HCT116 (cell line): ENCODE measurements at regions not wholly inside any gene's neighbourhood (a gene's known extent, or its start where the extent isn't known, plus 50 kb on each side); places are given as distances from the start of the nearest gene placed in this dataset.

ENCODE experiments used
- ATAC-seq: fragments of 200-7000 bp; cut with Tn5 transposase; 2 replicates; pipeline ENCODE4 v1.9.1; 2020; ENCODE audit warnings: mild to moderate bottlenecking, moderate library complexity
- BruUV-seq: library from RNA; stranded (reverse); fragments of 400-500 nt; replicated peaks from 2 replicates; lab custom pipeline; 2021; lab: Mats Ljungman, UMichigan
- CTCF ChIA-PET: fragments of 300-600 bp; sonication (Branson Sonifier 250); formaldehyde crosslinking; loops from one replicate; lab custom pipeline; 2021; ENCODE audit warnings: antibody characterized with exemption; lab: Charles Lee
- POLR2A ChIA-PET: fragments of 300-600, 350-600 bp; sonication (Branson Sonifier 250); formaldehyde crosslinking; loops from one replicate; lab custom pipeline; 2021; ENCODE audit warnings: antibody characterized with exemption; lab: Charles Lee
- RAD21 ChIA-PET, 2 experiments: fragments of 300-600 bp; sonication (Branson Sonifier 250); formaldehyde crosslinking; loops; one replicate each; lab custom pipeline; 2023; ENCODE audit warnings: low total read pairs in 2 of 2; ENCODE audit not compliant: uncharacterized antibody in 2 of 2, unreplicated experiment in 2 of 2, low non-redundant PET in 1 of 2; lab: Charles Lee
- DNase-seq: peaks from one replicate; pipeline ENCODE4 v3.0.0-alpha.2; 2010; ENCODE audit warnings: low read depth, low spot score
- H2AFZ ChIP-seq: fragments of 200-600 bp; shearing (Covaris generic), sonication (generic); 2 replicates; pipeline ENCODE4 v1.6.1; 2017; ENCODE audit warnings: low read depth, mixed run types, mixed read lengths, antibody characterized with exemption, low read length; ENCODE audit not compliant: poor library complexity, severe bottlenecking
- H3K27ac ChIP-seq: 2 replicates; pipeline ENCODE4 v1.5.1; 2012; ENCODE audit warnings: low read depth, low read length
- H3K27me3 ChIP-seq: fragments of 200-600 bp; sonication (generic); 2 replicates; pipeline ENCODE4 v1.6.1; 2016; ENCODE audit warnings: mixed run types, low read length, mixed read lengths; ENCODE audit not compliant: insufficient read depth
- H3K36me3 ChIP-seq, 2 experiments: fragments of 200-500 bp in 1 of 2; fragments of 200-600 bp in 1 of 2; sonication (Bioruptor generic) in 1 of 2; sonication (generic) in 1 of 2; 2 replicates each; pipeline versions ENCODE4 v1.5.1 to v1.6.1; 2014 to 2016; ENCODE audit warnings: low read length in 2 of 2, inconsistent platforms in 1 of 2, mixed read lengths in 1 of 2, mixed run types in 1 of 2; ENCODE audit not compliant: insufficient read depth in 2 of 2, control insufficient read depth in 1 of 2
- H3K4me1 ChIP-seq, 2 experiments: fragments of 200-600 bp in 1 of 2; sonication (generic) in 1 of 2; 2 replicates each; pipeline versions ENCODE4 v1.5.1 to v1.6.1; 2012 to 2017; ENCODE audit warnings: low read length in 2 of 2, inconsistent platforms in 1 of 2, mild to moderate bottlenecking in 1 of 2, mixed read lengths in 1 of 2, mixed run types in 1 of 2, moderate library complexity in 1 of 2; ENCODE audit not compliant: insufficient read depth in 2 of 2, control insufficient read depth in 1 of 2
- H3K4me2 ChIP-seq: fragments of 200-600 bp; sonication (generic); 2 replicates; pipeline ENCODE4 v1.6.1; 2017; ENCODE audit warnings: mixed run types, low read length, mixed read lengths
- H3K4me3 ChIP-seq, 2 experiments: fragments of 200-600 bp in 1 of 2; sonication (generic) in 1 of 2; replicated peaks in 1 of 2; 2 replicates each; pipeline ENCODE4 v1.5.1; 2011 to 2016; ENCODE audit warnings: low read length in 2 of 2, control low read depth in 1 of 2, low read depth in 1 of 2, mild to moderate bottlenecking in 1 of 2, mixed read lengths in 1 of 2, mixed run types in 1 of 2
- H3K79me2 ChIP-seq: fragments of 200-600 bp; sonication (generic); 2 replicates; pipeline ENCODE4 v1.6.1; 2017; ENCODE audit warnings: mild to moderate bottlenecking, mixed run types, low read length, moderate library complexity, mixed read lengths; ENCODE audit not compliant: insufficient read depth
- H3K9ac ChIP-seq: fragments of 200-600 bp; sonication (generic); 2 replicates; pipeline ENCODE4 v1.6.1; 2016; ENCODE audit warnings: low read length, mixed read lengths
- H3K9me2 ChIP-seq: fragments of 200-600 bp; sonication (generic), shearing (Covaris generic); 2 replicates; pipeline ENCODE4 v1.6.1; 2017; ENCODE audit warnings: mixed run types, mild to moderate bottlenecking, moderate library complexity; ENCODE audit not compliant: insufficient read depth
- H3K9me3 ChIP-seq, 2 experiments: fragments of 200-500 bp in 1 of 2; fragments of 200-600 bp in 1 of 2; sonication (Bioruptor generic) in 1 of 2; sonication (generic) in 1 of 2; 2 replicates each; pipeline ENCODE4 v1.6.1; 2014 to 2017; ENCODE audit warnings: low read length in 2 of 2, mixed read lengths in 2 of 2, inconsistent platforms in 1 of 2, low read depth in 1 of 2, mild to moderate bottlenecking in 1 of 2, mixed run types in 1 of 2, moderate library complexity in 1 of 2; ENCODE audit not compliant: control insufficient read depth in 1 of 2, insufficient read depth in 1 of 2
- H4K20me1 ChIP-seq: fragments of 200-600 bp; sonication (generic), shearing (Covaris generic); 2 replicates; pipeline ENCODE4 v1.6.1; 2017; ENCODE audit warnings: mixed run types, mild to moderate bottlenecking, moderate library complexity; ENCODE audit not compliant: insufficient read depth
- CBX3 ChIP-seq: IDR thresholded peaks from 2 replicates; pipeline ENCODE4 v1.6.1; 2012; ENCODE audit warnings: low read depth
- SP1 ChIP-seq: IDR thresholded peaks from 2 replicates; pipeline ENCODE4 v1.6.1; 2012; ENCODE audit warnings: low read depth
- intact Hi-C: fragments of 100-400 bp; cut with micrococcal nuclease; formaldehyde crosslinking; loops from 2 replicates; pipeline ENCODE4 v1.10.0; 2022
- TF ChIP-seq, protein P1 (sequence below): IDR thresholded peaks from 2 replicates; pipeline ENCODE4 v1.6.1; 2012; ENCODE audit warnings: low read depth
- TF ChIP-seq, protein P2 (sequence below): IDR thresholded peaks from 2 replicates; pipeline ENCODE4 v1.6.1; 2011; ENCODE audit warnings: mild to moderate bottlenecking, low read length, moderate library complexity; ENCODE audit not compliant: insufficient replicate concordance; ENCODE audit errors: extremely low read depth

DNA sequence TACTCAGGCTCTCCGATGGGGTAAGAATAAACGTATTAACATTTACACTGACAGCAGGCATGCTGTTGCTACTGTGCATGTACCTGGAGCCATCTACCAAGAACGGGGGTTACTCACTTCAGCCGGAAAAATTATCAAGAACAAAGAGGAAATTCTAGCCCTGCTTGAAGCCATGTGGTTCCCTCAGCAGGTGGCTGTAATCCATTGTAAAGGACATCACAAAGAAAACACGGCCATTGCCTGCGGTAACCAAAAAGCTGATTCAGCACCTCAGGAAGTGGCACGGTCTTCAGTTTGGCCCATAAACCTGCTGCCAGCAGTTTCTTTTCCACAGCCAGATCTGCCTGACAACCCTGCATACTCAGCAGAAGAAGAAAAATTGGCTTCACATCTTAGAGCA is 925.5 kb upstream of the AMELY start:
- CTCF ChIA-PET, result no interaction called here
- no peaks in the 10 kb centered on the region for H3K79me2 ChIP-seq
- no peak overlapping the region for H3K4me3 ChIP-seq
- BruUV-seq, result no TSS peak
- intact Hi-C loops, result no loop called here
- no peak overlapping the region for H2AFZ ChIP-seq
- H3K9me3 ChIP-seq, result no peaks in the 10 kb centered on the region
- no peak overlapping the region for H3K9ac ChIP-seq
- DNase-seq (no peak), ATAC-seq (no peak)
- H3K27ac ChIP-seq, result no peak overlapping the region
- H3K27me3 ChIP-seq, result no peaks in the 10 kb centered on the region
- POLR2A ChIA-PET, result no interaction called here
- no peak overlapping the region for H3K4me2 ChIP-seq
- RAD21 ChIA-PET, result no interaction called here
- H3K36me3 ChIP-seq, result no peaks in the 10 kb centered on the region
- TF ChIP-seq, protein P1, sequence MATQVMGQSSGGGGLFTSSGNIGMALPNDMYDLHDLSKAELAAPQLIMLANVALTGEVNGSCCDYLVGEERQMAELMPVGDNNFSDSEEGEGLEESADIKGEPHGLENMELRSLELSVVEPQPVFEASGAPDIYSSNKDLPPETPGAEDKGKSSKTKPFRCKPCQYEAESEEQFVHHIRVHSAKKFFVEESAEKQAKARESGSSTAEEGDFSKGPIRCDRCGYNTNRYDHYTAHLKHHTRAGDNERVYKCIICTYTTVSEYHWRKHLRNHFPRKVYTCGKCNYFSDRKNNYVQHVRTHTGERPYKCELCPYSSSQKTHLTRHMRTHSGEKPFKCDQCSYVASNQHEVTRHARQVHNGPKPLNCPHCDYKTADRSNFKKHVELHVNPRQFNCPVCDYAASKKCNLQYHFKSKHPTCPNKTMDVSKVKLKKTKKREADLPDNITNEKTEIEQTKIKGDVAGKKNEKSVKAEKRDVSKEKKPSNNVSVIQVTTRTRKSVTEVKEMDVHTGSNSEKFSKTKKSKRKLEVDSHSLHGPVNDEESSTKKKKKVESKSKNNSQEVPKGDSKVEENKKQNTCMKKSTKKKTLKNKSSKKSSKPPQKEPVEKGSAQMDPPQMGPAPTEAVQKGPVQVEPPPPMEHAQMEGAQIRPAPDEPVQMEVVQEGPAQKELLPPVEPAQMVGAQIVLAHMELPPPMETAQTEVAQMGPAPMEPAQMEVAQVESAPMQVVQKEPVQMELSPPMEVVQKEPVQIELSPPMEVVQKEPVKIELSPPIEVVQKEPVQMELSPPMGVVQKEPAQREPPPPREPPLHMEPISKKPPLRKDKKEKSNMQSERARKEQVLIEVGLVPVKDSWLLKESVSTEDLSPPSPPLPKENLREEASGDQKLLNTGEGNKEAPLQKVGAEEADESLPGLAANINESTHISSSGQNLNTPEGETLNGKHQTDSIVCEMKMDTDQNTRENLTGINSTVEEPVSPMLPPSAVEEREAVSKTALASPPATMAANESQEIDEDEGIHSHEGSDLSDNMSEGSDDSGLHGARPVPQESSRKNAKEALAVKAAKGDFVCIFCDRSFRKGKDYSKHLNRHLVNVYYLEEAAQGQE, result no peak
- TF ChIP-seq, protein P2, sequence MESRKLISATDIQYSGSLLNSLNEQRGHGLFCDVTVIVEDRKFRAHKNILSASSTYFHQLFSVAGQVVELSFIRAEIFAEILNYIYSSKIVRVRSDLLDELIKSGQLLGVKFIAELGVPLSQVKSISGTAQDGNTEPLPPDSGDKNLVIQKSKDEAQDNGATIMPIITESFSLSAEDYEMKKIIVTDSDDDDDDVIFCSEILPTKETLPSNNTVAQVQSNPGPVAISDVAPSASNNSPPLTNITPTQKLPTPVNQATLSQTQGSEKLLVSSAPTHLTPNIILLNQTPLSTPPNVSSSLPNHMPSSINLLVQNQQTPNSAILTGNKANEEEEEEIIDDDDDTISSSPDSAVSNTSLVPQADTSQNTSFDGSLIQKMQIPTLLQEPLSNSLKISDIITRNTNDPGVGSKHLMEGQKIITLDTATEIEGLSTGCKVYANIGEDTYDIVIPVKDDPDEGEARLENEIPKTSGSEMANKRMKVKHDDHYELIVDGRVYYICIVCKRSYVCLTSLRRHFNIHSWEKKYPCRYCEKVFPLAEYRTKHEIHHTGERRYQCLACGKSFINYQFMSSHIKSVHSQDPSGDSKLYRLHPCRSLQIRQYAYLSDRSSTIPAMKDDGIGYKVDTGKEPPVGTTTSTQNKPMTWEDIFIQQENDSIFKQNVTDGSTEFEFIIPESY, result no peak
- TF ChIP-seq SP1 (no peak), CBX3 (no peak)
- no peaks in the 10 kb centered on the region for H3K4me1 ChIP-seq
- H3K9me2 ChIP-seq, result no peaks in the 10 kb centered on the region
- no peaks in the 10 kb centered on the region for H4K20me1 ChIP-seq
